ENCODE measurements at regions not wholly inside any gene's neighbourhood (a gene's known extent, or its start where the extent isn't known, plus 50 kb on each side); places are given as distances from the start of the nearest gene placed in this dataset.

DNA sequence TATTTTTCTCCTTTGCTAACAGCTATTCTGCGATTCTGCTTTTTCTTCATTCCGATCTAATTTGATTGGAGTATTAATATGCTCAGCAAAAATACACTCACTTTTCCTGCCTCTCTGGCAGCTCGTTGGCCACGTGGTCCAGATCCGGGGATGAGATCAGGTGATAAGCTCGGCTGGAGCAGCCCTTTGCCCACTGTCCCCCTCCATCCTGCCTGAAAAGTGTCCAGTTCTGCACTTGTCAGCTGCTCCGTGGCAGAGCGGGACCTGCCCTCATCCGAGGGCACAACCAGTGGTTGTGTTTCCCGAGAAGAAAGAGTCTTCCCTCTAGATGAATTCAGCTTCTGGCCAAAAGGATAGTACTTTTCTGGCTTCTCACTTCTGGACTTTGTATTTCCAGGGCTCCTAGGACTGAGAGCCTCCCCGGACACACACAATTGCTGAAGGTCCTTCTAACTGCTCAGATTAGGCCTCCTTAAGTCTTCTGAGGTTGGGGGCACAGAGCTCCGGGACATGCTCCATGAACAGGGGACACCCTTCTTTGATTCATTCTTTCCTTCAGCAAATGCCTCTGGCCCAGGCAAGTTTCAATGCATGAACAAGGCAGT is 103.9 kb upstream of the ALDH1A3 start:
- Histone ChIP-seq H3K4me3 (no peak overlapping the region), H3K27me3 (no peaks in the 10 kb centered on the region), H3K36me3 (no peaks in the 10 kb centered on the region), H3K27ac (no peak overlapping the region), H3K4me1 (peaks cover 16% of the 10 kb centered on the region), H3K9me3 (replicated peaks) (no peaks in the 10 kb centered on the region)
- DNase-seq = no peak

DNA sequence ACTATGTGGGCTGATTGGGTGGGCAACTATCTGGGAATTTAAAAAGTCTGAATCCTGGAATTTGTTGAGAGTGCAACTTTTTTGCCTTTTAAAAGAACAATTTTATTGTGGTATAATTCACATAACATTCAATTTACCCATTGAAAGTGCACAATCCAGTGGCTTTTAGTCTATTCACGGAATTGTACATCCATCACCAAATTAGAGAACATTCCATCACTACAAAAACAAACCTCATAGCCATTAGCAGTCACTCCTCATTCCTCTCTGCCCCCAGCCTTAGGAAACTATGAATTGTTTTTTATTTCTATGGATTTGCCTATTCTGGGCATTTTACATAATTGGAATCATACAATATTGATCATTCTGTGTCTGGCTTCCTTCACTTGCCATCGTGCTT is 101.8 kb upstream of the ALDH1A3 start:
- H3K27me3 ChIP-seq = no peaks in the 10 kb centered on the region
- DNase-seq = no peak
- H3K36me3 ChIP-seq = no peaks in the 10 kb centered on the region
- no peak overlapping the region for H3K4me3 ChIP-seq
- peaks cover 14% of the 10 kb centered on the region for H3K4me1 ChIP-seq
- no peak overlapping the region for H3K27ac ChIP-seq
- no peaks in the 10 kb centered on the region for H3K9me3 ChIP-seq (replicated peaks)

- Histone ChIP-seq H3K27ac (no peak overlapping the region), H3K4me3 (no peak overlapping the region), H3K9me3 (replicated peaks) (no peaks in the 10 kb centered on the region), H3K4me1 (peaks cover 10% of the 10 kb centered on the region), H3K36me3 (no peaks in the 10 kb centered on the region), H3K27me3 (no peaks in the 10 kb centered on the region)
- no peak for DNase-seq
Observed at GRCh38 chr15:100778831-100779288, 100.8 kb upstream of the ALDH1A3 start.

- Histone ChIP-seq H3K27me3 (no peaks in the 10 kb centered on the region), H3K4me3 (no peak overlapping the region), H3K4me1 (peaks cover 10% of the 10 kb centered on the region), H3K27ac (no peak overlapping the region), H3K9me3 (replicated peaks) (no peaks in the 10 kb centered on the region), H3K36me3 (no peaks in the 10 kb centered on the region)
- no peak for DNase-seq
Observed at GRCh38 chr15:100779331-100780207, 100.1 kb upstream of the ALDH1A3 start.

DNA sequence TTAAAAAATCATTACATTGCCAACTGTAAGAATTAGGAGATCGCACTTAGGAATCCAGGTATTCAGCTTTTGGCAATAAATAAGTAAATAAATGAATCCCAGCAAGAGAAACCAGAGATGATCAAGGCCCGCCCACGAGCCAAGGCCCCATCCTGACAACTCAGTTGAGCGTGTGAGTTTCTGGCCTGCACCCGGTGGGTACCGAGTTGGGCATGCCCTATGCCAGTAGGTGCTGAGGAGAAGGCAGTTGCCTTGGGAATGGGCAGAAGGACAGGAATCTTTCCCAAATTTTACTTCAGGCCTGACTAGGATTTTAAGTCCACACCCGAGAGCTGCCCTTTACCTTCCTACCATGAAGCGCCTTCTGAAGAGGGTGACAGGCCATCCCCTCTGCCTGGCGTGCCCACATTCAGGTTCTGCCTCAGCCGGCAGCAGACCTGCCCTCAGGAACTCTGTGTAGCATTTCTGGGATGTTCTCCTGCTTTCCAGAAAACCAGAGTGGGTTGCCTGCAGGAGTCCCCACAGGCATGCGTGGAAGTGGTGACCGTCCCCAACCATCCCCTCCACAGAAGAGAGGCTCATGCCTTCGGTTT is 99.3 kb upstream of the ALDH1A3 start:
- Histone ChIP-seq H3K27me3 (no peaks in the 10 kb centered on the region), H3K36me3 (no peaks in the 10 kb centered on the region), H3K4me1 (peaks cover 10% of the 10 kb centered on the region), H3K9me3 (replicated peaks) (no peaks in the 10 kb centered on the region), H3K27ac (no peak overlapping the region), H3K4me3 (no peak overlapping the region)
- DNase-seq = no peak

- no peaks in the 10 kb centered on the region for H3K36me3 ChIP-seq
- peak overlapping the region; percentile 39; the same call in 1 of the 2 replicates for H3K27ac ChIP-seq
- no peaks in the 10 kb centered on the region for H3K9me3 ChIP-seq (replicated peaks)
- DNase-seq = peak; percentile 51 to 72
- H3K4me1 ChIP-seq = peaks cover 10% of the 10 kb centered on the region
- H3K27me3 ChIP-seq = no peaks in the 10 kb centered on the region
- H3K4me3 ChIP-seq = no peak overlapping the region
Observed at GRCh38 chr15:100781061-100781960, 98.3 kb upstream of the ALDH1A3 start.

GRCh38 chr15:100781961-100782530 is 97.6 kb upstream of the ALDH1A3 start:
- Histone ChIP-seq H3K4me1 (peaks cover 10% of the 10 kb centered on the region), H3K27ac (no peak overlapping the region), H3K9me3 (replicated peaks) (no peaks in the 10 kb centered on the region), H3K27me3 (no peaks in the 10 kb centered on the region), H3K36me3 (no peaks in the 10 kb centered on the region), H3K4me3 (no peak overlapping the region)
- no peak for DNase-seq

GRCh38 chr15:100783291-100783690 is 96.3 kb upstream of the ALDH1A3 start:
- Histone ChIP-seq H3K9me3 (replicated peaks) (no peaks in the 10 kb centered on the region), H3K27me3 (no peaks in the 10 kb centered on the region), H3K4me3 (no peak overlapping the region), H3K36me3 (no peaks in the 10 kb centered on the region), H3K4me1 (peaks cover 10% of the 10 kb centered on the region), H3K27ac (no peak overlapping the region)
- no peak for DNase-seq

GRCh38 chr15:100783760-100784492 is 95.7 kb upstream of the ALDH1A3 start:
- Histone ChIP-seq H3K27ac (no peak overlapping the region), H3K27me3 (no peaks in the 10 kb centered on the region), H3K36me3 (no peaks in the 10 kb centered on the region), H3K4me1 (peaks cover 10% of the 10 kb centered on the region), H3K4me3 (no peak overlapping the region), H3K9me3 (replicated peaks) (no peaks in the 10 kb centered on the region)
- DNase-seq = no peak

DNA sequence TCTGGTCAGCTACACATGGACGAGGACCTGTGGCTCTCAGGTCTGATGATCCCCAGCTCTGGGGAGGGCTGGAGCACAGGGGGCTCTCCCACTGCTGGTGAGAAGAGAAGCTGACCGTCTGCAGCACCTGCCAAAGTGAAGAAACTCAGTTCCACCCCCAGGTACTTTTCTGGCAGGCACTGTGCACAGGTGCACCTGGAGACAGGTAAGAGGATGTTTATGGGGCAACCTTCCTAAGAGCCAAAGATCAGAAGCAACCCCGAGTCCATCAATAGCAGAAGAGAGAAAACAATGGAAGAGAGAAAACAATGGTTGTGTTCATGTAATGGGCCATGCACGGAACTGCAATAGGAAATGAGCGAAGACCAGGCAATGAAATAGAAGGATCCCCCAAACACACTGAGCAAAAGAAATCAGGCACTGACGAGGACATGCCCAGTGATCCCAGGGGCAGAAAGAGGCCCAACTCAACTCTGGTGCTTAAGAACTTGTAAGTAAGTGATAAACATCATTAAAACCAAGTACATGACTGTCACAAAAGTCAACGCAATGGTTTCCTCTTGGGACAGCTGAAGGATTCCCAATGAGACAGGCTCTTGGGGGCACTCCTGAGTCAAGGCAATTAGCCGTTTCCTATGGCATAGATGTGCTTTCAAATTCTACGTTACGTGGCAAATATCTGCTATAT is 95.0 kb upstream of the ALDH1A3 start:
- no peaks in the 10 kb centered on the region for H3K9me3 ChIP-seq (replicated peaks)
- DNase-seq = no peak
- H3K4me1 ChIP-seq = peaks cover 10% of the 10 kb centered on the region
- no peaks in the 10 kb centered on the region for H3K27me3 ChIP-seq
- H3K27ac ChIP-seq = no peak overlapping the region
- H3K4me3 ChIP-seq = no peak overlapping the region
- H3K36me3 ChIP-seq = no peaks in the 10 kb centered on the region

DNA sequence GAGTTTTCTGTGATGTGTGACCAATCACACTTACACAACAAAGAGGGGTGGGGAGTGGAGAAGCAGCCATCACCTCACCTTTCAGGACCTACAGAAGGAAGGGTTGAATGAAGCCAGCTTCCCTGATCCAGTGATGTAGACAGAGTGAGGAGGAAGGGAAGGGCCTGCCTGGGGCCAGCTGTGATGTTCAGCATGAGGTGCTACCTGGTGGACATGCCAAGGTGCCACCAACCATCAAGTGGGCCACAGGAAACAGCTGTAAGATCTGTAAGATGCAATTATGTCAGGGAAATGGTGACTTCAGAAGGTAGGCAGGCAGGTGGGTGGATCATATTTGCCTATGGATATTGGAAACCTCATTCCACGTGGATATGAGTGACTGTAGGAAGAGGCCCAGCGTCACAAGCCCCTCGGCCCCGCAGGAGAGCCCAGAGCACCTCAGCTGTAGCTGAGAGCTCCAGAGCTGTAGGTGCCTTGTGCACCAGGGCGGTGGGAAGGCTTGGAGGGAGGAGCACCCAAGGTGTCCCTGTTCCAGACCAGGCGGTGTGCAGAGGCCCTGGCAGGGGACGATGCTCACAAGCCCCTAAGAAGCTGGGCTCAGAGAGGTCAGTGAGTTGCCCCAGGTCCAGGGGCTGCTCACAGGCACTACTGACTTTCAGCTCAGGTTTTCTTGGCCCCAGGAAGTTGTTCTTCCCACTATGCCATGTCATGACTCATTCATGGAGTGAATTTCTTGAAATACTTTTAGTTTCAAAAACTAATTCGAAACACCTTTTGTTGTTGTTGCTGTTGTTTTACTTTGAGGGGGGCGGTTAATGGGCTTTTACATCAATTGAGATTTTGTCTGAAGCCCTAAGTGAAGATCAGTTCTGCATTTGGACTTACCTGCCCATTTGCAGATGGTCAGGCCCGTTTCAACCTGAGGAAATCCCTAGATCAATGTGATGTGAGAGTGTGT is 94.2 kb upstream of the ALDH1A3 start:
- Histone ChIP-seq H3K27ac (no peak overlapping the region), H3K4me3 (no peak overlapping the region), H3K4me1 (peaks cover 10% of the 10 kb centered on the region), H3K9me3 (replicated peaks) (no peaks in the 10 kb centered on the region), H3K36me3 (no peaks in the 10 kb centered on the region), H3K27me3 (no peaks in the 10 kb centered on the region)
- DNase-seq = no peak

DNA sequence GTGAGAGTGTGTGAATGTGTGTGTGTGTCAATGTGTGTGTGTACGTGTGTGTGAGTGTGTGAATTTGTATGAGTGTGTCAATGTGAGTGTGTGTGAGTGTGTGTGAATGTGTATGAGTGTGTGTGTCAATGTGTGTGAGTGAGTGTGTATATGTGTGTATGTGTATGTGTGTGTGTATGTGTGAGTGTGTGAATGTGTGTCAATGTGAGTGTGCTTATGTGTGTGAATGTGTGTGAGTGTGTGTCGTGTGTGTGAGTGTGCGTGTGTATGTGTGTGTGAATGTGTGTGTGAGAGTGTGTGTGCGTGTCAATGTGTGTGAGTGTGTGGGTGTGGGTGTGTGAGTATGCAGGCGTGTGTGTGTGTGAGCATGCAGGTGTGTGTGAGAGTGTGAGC is 93.5 kb upstream of the ALDH1A3 start:
- Histone ChIP-seq H3K9me3 (replicated peaks) (no peaks in the 10 kb centered on the region), H3K27ac (no peak overlapping the region), H3K4me3 (no peak overlapping the region), H3K36me3 (no peaks in the 10 kb centered on the region), H3K4me1 (peaks cover 5% of the 10 kb centered on the region; the same call in 1 of the 2 replicates), H3K27me3 (no peaks in the 10 kb centered on the region)
- no peak for DNase-seq
